ENCODE measurements at regions not wholly inside any gene's neighbourhood (a gene's known extent, or its start where the extent isn't known, plus 50 kb on each side); places are given as distances from the start of the nearest gene placed in this dataset.

- DNase-seq (ENCODE audit: low read depth), result no peak
Observed at GRCh38 chr6:154561750-154562149, 51.3 kb upstream of the CNKSR3 start.

- DNase-seq (ENCODE audit: low read depth), result no peak
Observed at GRCh38 chr6:154565331-154565730, 54.8 kb upstream of the CNKSR3 start.

GRCh38 chr6:154566866-154567265, 56.4 kb upstream of the CNKSR3 start:
- DNase-seq (ENCODE audit: low read depth), result no peak

GRCh38 chr6:154567695-154568220, 57.3 kb upstream of the CNKSR3 start:
- no peak for DNase-seq (ENCODE audit: low read depth)

GRCh38 chr6:154569156-154569862, 58.8 kb upstream of the CNKSR3 start:
- DNase-seq (ENCODE audit: low read depth), result no peak

- no peak for DNase-seq (ENCODE audit: low read depth)
Observed at GRCh38 chr6:154570505-154570904, 60.0 kb upstream of the CNKSR3 start.

- DNase-seq (ENCODE audit: low read depth), result no peak
Observed at GRCh38 chr6:154572556-154572955, 62.1 kb upstream of the CNKSR3 start.

- DNase-seq (ENCODE audit: low read depth), result no peak
Observed at GRCh38 chr6:154578004-154578559, 67.6 kb upstream of the CNKSR3 start.

- no peak for DNase-seq (ENCODE audit: low read depth)
Observed at GRCh38 chr6:154579046-154579445, 68.6 kb upstream of the CNKSR3 start.

- DNase-seq (ENCODE audit: low read depth), result peak; percentile 27
Observed at GRCh38 chr6:154579485-154579884, 69.0 kb upstream of the CNKSR3 start.

- no peak for DNase-seq (ENCODE audit: low read depth)
Observed at GRCh38 chr6:154580397-154581135, 70.1 kb upstream of the CNKSR3 start.

GRCh38 chr6:154582696-154583095, 72.2 kb upstream of the CNKSR3 start:
- no peak for DNase-seq (ENCODE audit: low read depth)

GRCh38 chr6:154583546-154584188, 73.2 kb upstream of the CNKSR3 start:
- DNase-seq (ENCODE audit: low read depth), result no peak

- DNase-seq (ENCODE audit: low read depth), result no peak
Observed at GRCh38 chr6:154590756-154591155, 80.3 kb upstream of the CNKSR3 start.

- DNase-seq (ENCODE audit: low read depth), result no peak
Observed at GRCh38 chr6:154591234-154591633, 80.7 kb upstream of the CNKSR3 start.

- DNase-seq (ENCODE audit: low read depth), result no peak
Observed at GRCh38 chr6:154592199-154592860, 81.8 kb upstream of the CNKSR3 start.

GRCh38 chr6:154593122-154593521, 82.6 kb upstream of the CNKSR3 start:
- DNase-seq (ENCODE audit: low read depth), result no peak

GRCh38 chr6:154594496-154595198, 84.2 kb upstream of the CNKSR3 start:
- no peak for DNase-seq (ENCODE audit: low read depth)

GRCh38 chr6:154595538-154595937, 85.1 kb upstream of the CNKSR3 start:
- DNase-seq (ENCODE audit: low read depth), result no peak

GRCh38 chr6:154596009-154596408, 85.5 kb upstream of the CNKSR3 start:
- DNase-seq (ENCODE audit: low read depth), result no peak

- DNase-seq (ENCODE audit: low read depth), result no peak
Observed at GRCh38 chr6:154596701-154597100, 86.2 kb upstream of the CNKSR3 start.
